KOPT-K1 (cell line): ENCODE measurements at regions not wholly inside any gene's neighbourhood (a gene's known extent, or its start where the extent isn't known, plus 50 kb on each side); places are given as distances from the start of the nearest gene placed in this dataset.

Experiments
- H3K27ac ChIP-seq: fragments of 200-600 bp; sonication (generic); 2 replicates; pipeline ENCODE4 v1.5.1; 2016; ENCODE audit warnings: antibody characterized with exemption, mild to moderate bottlenecking, low read depth, low read length; ENCODE audit not compliant: poor library complexity, severe bottlenecking
- H3K36me3 ChIP-seq: fragments of 200-600 bp; sonication (generic); 2 replicates; pipeline ENCODE4 v1.5.1; 2017; ENCODE audit warnings: antibody characterized with exemption, mild to moderate bottlenecking, low read length, moderate library complexity; ENCODE audit not compliant: insufficient read depth
- H3K9me3 ChIP-seq: fragments of 200-600 bp; sonication (generic); 2 replicates; pipeline ENCODE4 v1.5.1; 2017; ENCODE audit warnings: antibody characterized with exemption, low read length, mild to moderate bottlenecking; ENCODE audit not compliant: insufficient read depth, poor library complexity, severe bottlenecking

GRCh38 chr10:128416231-128416630 lies 290.0 kb upstream of the MKI67 start:
- Histone ChIP-seq H3K9me3 (peaks cover 4% of the 10 kb centered on the region), H3K36me3 (no peaks in the 10 kb centered on the region), H3K27ac (no peak overlapping the region)

- no peaks in the 10 kb centered on the region for H3K36me3 ChIP-seq
- H3K9me3 ChIP-seq, result peaks cover 4% of the 10 kb centered on the region
- H3K27ac ChIP-seq, result no peak overlapping the region
Observed at GRCh38 chr10:128417826-128418225, 291.6 kb upstream of the MKI67 start.

DNA sequence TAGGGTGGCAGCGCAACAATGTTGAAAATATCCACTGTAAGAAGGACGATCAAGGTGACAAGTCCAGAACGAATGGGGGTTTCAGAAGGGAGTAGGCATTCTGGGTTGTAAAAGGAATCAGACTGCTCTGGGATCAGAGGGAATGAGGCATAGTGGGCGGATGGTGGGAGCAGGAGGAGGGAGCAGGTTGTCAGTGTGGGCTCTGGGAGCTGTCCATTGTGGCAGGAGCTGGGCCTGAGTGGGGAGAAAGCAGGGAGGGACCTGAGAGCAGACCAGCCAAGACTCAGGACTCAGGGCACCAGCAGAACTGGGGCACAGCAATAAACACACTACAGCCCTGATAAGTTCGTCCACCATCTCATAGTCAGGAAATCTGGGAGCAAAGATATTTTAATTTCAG lies 292.6 kb upstream of the MKI67 start:
- Histone ChIP-seq H3K36me3 (no peaks in the 10 kb centered on the region), H3K27ac (no peak overlapping the region), H3K9me3 (peaks cover 4% of the 10 kb centered on the region)

DNA sequence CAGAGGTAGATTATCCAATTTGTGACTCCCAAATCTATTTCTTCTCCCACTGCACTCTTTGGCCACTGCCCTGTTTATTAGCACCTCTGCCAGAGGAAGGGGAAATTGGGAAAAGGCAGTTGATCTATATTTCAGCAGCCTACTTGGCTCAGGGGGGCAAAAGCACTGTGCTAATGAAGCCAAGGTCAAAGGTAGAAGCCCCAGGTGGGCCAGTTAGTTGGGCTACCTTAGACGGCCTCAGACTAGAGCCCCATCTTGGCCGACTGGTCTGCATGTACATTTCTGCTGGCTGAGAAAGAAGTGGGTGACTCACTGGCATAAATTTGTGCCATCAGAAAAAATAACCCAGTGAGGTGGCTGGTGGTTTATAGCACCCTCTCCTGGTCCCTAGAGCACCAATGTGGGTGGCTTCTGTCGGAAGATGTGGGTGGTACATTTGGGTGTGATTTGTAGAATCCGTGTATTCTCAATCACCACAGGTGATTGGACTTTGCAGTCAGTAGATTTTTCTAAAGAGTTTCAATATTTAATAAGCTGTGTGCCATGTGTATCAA lies 293.3 kb upstream of the MKI67 start:
- peaks cover 4% of the 10 kb centered on the region for H3K9me3 ChIP-seq
- no peak overlapping the region for H3K27ac ChIP-seq
- no peaks in the 10 kb centered on the region for H3K36me3 ChIP-seq

GRCh38 chr10:128420623-128421022 lies 294.4 kb upstream of the MKI67 start:
- Histone ChIP-seq H3K27ac (no peak overlapping the region), H3K9me3 (peaks cover 4% of the 10 kb centered on the region), H3K36me3 (no peaks in the 10 kb centered on the region)

- Histone ChIP-seq H3K9me3 (peaks cover 4% of the 10 kb centered on the region), H3K27ac (no peak overlapping the region), H3K36me3 (no peaks in the 10 kb centered on the region)
Observed at GRCh38 chr10:128421371-128422160, 295.3 kb upstream of the MKI67 start.

DNA sequence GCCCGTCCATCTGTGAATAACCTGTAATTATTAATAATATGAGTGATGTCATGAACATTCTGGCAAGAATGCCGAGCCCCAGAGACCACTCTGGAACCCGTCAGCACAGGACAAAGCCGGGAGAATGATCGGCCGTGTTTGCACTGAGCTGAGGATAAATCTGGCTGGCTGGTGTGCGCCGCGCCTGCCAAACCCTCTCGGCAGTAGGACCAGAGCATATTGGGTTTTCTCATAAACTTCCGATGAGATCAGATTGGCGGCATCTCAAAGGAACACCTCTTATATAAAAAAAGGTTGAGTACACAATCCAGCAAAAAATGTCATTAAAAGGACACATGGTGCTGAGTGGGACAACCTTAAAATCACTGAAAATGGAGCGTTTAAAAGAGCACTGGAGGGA lies 296.0 kb upstream of the MKI67 start:
- no peaks in the 10 kb centered on the region for H3K36me3 ChIP-seq
- H3K9me3 ChIP-seq, result peaks cover 4% of the 10 kb centered on the region
- no peak overlapping the region for H3K27ac ChIP-seq

- no peak overlapping the region for H3K27ac ChIP-seq
- H3K9me3 ChIP-seq, result peaks cover 4% of the 10 kb centered on the region
- no peaks in the 10 kb centered on the region for H3K36me3 ChIP-seq
Observed at GRCh38 chr10:128422999-128423398, 296.8 kb upstream of the MKI67 start.

- H3K27ac ChIP-seq, result no peak overlapping the region
- H3K36me3 ChIP-seq, result no peaks in the 10 kb centered on the region
- H3K9me3 ChIP-seq, result no peaks in the 10 kb centered on the region
Observed at GRCh38 chr10:128429321-128429720, 303.1 kb upstream of the MKI67 start.

- H3K36me3 ChIP-seq, result no peaks in the 10 kb centered on the region
- H3K27ac ChIP-seq, result no peak overlapping the region
- H3K9me3 ChIP-seq, result no peaks in the 10 kb centered on the region
Observed at GRCh38 chr10:128429835-128430513, 303.8 kb upstream of the MKI67 start.

DNA sequence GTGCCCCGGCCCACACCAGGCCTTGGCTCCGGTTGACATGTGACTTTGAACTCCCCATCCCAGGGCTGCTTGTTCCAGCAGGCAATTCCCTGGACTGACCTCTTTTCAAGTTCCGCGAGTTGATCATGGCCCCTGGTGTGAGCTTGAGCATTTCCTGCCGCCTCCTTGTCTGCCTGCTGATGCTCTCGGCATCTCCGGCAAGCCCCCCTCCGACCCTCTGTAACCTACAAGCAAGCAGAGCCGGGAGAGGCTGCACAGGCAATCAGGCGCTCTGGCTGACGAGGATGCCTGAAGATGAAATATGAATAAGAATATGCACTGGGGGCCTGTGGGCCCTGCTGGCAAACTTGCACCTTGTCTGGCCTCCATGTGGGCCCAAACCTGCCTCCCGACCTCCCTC lies 304.9 kb upstream of the MKI67 start:
- Histone ChIP-seq H3K9me3 (no peaks in the 10 kb centered on the region), H3K36me3 (no peaks in the 10 kb centered on the region), H3K27ac (no peak overlapping the region)

DNA sequence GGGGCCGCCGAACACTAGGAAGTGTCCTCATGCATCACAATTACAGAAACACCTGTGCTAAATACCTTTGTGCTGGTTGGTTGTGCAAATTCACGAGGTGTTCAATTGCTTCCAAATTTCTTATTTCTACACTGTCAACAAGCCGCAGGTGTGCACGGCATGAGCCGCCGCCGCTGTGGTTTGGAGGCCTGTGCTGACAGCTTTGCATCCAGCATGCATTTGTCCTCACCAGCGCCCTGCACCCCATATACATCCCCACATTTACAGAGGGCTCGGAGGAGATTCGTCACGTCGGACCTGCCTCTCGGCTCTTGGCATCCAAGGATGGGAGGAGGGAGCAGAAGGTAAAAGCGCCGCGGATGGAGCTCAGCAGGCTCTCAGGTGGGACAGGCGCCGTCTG lies 305.3 kb upstream of the MKI67 start:
- Histone ChIP-seq H3K9me3 (no peaks in the 10 kb centered on the region), H3K27ac (no peak overlapping the region), H3K36me3 (no peaks in the 10 kb centered on the region)

GRCh38 chr10:128432011-128432410 lies 305.8 kb upstream of the MKI67 start:
- H3K27ac ChIP-seq, result no peak overlapping the region
- H3K9me3 ChIP-seq, result no peaks in the 10 kb centered on the region
- no peaks in the 10 kb centered on the region for H3K36me3 ChIP-seq

DNA sequence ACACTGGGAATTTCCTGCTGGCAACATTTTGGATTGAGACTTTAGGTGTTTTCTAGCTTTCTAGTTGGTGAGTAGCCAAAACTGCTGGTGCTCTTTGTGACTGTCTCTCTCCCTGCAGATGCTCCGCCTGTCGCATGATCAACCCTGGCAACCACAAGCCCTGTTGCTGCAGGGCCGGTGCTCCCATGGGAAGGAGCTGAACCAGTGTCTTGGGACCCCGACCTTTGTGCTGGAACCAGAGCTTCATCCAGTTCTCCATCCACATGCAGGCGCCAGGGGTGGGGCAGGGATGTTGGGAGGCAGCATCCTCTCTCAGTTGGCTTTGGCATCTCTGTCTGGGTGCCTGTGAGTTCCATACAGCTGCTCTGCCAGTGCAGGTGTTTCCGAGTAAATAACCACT lies 306.2 kb upstream of the MKI67 start:
- Histone ChIP-seq H3K9me3 (no peaks in the 10 kb centered on the region), H3K36me3 (no peaks in the 10 kb centered on the region), H3K27ac (no peak overlapping the region)

GRCh38 chr10:128435811-128436210 lies 309.6 kb upstream of the MKI67 start:
- H3K27ac ChIP-seq, result no peak overlapping the region
- H3K36me3 ChIP-seq, result no peaks in the 10 kb centered on the region
- no peaks in the 10 kb centered on the region for H3K9me3 ChIP-seq
